ENCODE measurements at regions not wholly inside any gene's neighbourhood (a gene's known extent, or its start where the extent isn't known, plus 50 kb on each side); places are given as distances from the start of the nearest gene placed in this dataset.
"Not testable (repeated sequence)": the region's sequence is repeated elsewhere in the genome, so short reads cannot be mapped to it uniquely, and the experiment has no call there.

GRCh38 chr12:38529281-38529680, 212.7 kb downstream of the ALG10B start:
- TF ChIP-seq CTCF (conservative IDR thresholded peaks at IDR 0.05); ZFX (IDR thresholded peaks at IDR 0.05): not testable (repeated sequence)

Data from C4-2B (cell line).